GM18870 (cell line): ENCODE measurements at regions not wholly inside any gene's neighbourhood (a gene's known extent, or its start where the extent isn't known, plus 50 kb on each side); places are given as distances from the start of the nearest gene placed in this dataset.
A peak's percentile ranks its signal among the peaks of the same experiment; 100 is the strongest.
"Not testable (repeated sequence)": the region's sequence is repeated elsewhere in the genome, so short reads cannot be mapped to it uniquely, and the experiment has no call there.

Experiments
- ATAC-seq: cut with Tn5 transposase; IDR thresholded peaks from one replicate; pipeline ENCODE4 v1.9.1; 2021; ENCODE audit warnings: moderate library complexity; ENCODE audit not compliant: unreplicated experiment

DNA sequence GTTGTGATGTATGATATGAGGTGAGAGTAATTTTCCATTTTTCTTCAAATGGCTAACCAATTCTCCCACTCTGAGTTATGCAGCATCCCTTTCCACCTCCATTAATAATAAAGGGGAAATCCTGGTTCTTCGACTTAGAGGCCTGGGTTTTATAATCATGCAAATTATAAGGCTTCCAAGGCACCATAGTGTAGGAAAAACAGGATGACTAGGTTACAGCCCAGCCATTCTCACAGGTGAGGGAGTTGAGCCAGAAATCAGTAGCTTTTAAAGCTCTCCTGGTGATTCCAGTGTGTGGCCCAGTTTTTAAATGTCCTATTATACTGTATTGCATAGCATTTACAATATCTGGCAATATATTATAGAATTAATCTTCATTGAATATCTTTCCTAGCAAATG is 203.1 kb downstream of the ARHGEF9 start:
- no peak for ATAC-seq

DNA sequence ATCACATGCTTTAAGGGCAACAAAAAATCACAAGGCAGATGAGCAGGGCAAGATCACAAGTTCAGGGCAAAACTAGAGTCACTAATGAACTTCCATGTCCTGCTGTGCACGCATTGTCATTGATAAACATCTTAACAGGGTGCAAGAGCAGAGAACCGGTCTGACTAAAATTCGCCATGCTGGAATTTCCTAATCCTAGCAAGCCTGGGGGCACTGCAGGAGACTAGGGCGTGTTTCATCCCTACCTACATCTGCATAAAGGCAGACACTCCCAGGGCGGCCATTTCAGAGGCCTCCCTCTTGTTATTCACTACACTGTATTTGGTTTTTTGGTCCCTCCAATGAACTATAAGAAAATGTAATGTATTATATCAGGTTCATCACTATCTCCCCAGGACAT is 203.6 kb downstream of the ARHGEF9 start:
- ATAC-seq, result no peak

DNA sequence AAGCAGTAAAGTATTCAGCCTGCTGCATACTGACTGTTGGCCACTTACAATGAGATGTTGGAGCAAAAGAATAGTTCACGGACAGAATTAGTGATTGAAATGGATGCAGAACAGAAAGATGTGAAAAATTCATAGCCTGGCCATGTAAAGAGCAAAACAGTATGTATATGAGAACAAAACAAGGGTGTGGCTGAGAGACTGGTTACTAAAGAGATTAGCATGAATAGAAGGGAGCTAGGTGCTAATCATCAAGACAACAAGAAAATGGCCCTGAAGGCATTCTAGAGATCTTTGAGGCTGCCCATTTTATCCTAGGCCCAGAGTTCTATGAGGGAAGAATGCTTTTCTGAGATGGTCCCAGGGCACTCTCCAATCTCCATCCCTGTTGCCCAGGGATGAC is 208.5 kb downstream of the ARHGEF9 start:
- no peak for ATAC-seq

DNA sequence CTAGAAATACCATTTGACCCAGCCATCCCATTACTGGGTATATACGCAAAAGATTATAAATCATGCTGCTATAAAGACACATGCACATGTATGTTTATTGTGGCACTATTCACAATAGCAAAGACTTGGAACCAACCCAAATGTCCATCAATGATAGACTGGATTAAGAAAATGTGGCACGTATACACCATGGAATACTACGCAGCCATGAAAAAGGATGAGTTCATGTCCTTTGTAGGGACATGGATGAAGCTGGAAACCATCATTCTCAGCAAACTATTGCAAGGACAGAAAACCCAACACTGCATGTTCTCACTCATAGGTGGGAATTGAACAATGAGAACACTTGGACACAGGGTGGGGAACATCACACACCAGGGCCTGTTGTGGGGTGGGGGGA is 209.3 kb downstream of the ARHGEF9 start:
- ATAC-seq, result not testable (repeated sequence)

DNA sequence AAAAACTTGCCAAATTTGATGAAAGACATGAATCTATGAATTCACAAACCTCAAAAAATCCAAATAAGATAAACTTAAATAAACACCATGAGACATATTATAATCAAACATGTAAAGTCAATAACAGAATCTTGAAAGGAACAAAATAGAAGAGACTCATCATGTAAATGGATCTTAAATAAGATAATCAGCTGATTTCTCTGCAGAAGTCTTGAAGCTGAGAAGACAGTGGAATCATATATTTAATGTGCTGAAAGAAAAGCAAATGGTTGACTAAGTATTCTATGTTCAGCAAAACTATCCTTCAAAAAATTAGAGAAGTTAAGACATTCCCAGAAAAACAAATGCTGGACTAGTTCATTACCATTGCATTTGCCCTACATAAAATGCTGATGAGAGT is 215.7 kb upstream of the SPIN4 start:
- no peak for ATAC-seq

- ATAC-seq, result no peak
Observed at GRCh38 chrX:63561425-63561824, 210.3 kb upstream of the SPIN4 start.

DNA sequence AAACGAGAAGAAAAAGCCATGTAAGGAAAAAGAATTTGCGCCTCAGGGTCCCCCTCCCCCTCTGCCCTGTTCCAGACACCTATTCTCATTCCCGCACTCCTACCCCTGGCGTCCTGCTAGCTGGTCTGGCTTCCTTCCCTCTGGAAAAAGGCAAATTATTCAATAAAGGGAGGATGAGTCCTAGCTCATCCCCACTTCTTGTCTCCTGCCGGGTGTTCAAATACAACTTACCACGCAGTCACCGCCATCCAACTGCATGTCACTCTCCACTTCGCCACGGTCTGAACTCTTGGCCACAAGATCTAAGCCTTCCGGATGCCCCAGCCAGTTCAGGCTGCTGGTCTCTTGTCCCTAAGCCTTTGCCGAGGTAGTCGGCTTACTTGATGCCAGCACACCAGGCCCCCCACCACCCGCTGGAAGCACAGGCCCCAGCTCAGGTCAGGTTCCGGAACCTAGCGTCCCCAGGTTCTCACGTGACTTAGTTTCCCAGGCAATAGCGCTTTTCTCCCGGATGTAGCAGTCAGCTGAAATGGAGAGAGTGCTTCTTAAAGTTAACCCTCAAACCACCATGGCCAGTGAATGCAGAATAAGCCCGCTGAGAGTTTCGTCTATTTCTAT is 209.6 kb upstream of the SPIN4 start:
- ATAC-seq, result peak; percentile 99

DNA sequence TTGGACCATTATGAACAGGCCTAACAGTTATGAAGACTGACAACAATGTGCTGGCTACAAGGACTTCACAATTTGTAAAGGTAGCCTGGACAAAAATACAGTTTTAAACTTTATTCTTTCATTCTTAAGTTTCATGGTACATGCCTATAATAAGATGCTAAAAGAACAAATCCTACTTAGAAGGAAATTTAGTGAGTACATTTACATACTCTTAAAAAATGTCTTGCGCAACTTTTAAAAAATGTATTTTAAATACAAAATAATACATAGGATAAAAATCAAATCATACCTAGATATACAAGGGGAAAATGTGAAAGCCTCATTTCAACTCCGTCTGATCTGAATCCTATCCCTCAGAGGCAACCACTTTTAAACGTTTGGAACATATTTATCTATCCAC is 200.7 kb upstream of the SPIN4 start:
- no peak for ATAC-seq

- ATAC-seq, result no peak
Observed at GRCh38 chrX:63530654-63531053, 179.5 kb upstream of the SPIN4 start.

GRCh38 chrX:63529961-63530360 is 178.8 kb upstream of the SPIN4 start:
- ATAC-seq, result no peak

GRCh38 chrX:63526863-63527262 is 175.7 kb upstream of the SPIN4 start:
- no peak for ATAC-seq

DNA sequence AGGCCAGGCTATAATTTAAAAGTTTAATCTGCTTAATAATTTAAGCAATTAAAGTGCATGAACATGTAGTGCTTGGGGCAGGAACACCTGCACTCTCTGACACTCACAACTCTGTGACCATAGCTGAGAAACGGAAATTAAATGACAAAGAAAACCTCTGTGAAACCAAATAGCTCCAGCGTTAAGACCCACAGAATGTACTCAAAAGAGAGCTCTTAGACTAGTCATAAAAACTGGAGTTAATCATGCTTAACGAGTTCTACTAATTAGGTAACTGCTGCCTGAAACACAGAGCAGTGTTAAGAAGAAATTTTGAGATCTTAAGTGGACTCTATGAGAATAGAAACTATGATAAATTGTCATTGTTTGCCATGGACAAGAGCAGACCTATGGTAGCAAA is 174.4 kb upstream of the SPIN4 start:
- peak; percentile 92 for ATAC-seq

DNA sequence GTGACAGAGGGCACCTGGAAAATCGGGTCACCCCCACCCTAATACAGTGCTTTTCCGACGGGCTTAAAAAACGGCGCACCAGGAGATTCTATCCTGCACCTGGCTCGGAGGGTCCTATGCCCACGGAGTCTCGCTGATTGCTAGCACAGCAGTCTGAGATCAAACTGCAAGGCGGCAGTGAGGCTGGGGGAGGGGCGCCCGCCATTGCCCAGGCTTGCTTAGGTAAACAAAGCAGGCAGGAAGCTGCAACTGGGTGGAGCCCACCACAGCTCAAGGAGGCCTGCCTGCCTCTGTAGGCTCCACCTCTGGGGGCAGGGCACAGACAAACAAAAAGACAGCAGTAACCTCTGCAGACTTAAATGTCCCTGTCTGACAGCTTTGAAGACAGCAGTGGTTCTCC is 168.2 kb upstream of the SPIN4 start:
- ATAC-seq, result not testable (repeated sequence)

- ATAC-seq, result no peak
Observed at GRCh38 chrX:63514569-63515080, 163.5 kb upstream of the SPIN4 start.

DNA sequence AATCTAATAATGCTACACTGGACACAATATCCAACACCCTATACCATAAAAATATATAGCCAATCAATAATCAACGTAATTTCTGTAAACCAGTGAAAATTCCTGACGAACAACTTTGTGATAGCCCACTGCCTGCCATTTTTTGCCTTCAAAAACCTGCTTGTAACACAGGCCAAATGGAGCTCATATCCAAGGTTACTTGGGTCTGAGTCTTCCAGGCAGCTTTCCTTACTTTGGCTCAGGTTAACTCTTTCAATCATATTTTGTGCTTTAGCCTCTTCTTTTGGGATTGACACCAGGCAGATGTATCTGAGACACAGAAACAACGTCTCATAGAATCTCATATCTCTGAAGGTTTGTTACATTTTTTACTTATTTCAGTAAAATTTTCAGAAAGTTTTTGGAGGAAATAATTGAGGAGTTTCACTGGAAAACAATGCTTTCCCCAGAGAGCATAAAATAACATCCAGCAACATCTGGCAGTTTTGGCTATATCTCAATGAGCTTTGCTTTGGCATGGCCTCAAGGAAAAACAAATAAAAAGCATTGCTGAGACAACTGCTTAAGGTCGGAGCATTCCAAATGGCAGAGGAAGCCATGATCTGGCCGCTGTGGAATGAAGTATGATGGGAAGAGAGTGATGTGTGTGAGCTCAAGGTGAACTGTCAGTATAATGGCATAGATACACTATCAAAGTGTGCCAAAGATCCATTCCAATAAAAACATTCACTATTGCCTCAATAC is 162.9 kb upstream of the SPIN4 start:
- ATAC-seq, result no peak

DNA sequence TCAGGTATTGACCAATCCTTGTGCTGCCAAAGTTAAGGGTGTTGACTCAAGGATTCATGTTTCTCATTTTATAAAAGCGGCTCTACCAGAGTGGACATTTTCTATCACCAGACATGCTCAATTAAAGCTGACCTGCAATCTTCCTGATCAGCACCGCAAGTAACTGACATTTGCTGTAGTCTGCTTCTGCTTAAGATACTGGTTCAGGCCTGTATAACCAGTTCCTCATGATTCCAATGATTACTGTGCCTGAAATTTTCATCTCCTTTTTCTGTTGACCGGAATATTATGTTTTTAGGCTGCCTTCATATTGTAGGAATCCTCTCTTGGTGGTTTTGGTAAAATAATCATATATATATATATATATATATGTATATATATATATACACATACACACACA is 160.2 kb upstream of the SPIN4 start:
- ATAC-seq, result no peak

GRCh38 chrX:63508668-63509067 is 157.5 kb upstream of the SPIN4 start:
- ATAC-seq, result no peak

- ATAC-seq, result no peak
Observed at GRCh38 chrX:63506320-63506719, 155.2 kb upstream of the SPIN4 start.

DNA sequence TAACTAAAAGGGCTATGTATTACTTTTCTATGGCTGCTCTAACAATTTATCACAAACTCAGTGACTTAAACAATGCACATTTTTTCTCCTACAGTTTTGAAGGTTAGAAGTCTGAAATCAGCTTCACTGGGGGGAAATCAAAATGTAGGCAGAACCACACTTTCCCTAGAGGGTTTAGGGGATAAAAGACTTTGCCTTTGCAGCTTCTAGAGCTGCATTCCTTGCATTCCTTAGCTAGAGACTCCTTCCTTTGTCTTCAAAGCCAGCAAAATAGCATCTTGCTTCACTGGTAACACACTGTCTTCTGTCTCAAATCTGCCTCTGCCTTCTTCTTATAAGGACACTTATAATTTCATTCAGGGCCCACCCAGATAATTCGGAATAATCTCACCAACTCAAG is 152.4 kb upstream of the SPIN4 start:
- ATAC-seq, result no peak

DNA sequence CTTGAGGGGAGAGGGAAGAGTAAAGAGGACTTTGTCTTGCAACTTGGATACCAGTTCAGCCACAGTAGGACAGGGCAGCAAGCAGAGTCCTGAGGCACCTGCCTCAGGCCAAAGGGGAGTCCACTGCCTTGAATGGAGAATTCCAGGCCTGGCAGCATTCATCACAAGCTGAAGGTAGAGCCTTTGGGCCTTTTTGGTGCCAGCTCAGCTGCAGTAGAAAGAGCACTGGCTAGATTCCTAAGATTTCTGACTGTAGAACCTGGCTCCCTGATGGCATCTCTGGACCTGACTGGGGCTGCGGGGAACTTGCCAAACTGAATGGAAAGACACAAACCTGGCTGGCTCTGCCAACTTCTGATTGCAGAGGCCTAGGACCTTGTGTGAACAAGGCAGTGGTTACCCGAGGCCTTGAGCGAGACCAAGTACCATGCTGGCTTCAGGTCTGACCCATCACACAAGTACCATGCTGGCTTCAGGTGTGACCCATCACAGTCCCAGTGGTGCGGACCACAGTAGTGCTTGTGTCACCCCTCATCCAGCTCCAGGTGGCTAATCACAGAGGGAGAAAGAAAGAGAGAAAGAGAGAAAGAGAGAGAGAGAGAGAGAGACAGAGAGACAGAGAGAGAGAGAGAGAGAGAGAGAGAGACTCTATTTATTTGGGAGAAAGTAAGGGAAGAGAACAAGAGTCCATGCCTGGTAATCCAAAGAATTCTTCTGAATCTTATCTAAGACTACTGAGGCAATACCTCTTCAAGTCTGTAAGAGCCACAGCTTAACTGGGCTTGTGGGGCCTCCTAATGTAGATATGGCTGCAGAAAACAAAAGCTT is 137.6 kb upstream of the SPIN4 start:
- ATAC-seq, result no peak

GRCh38 chrX:63475200-63475599 is 124.1 kb upstream of the SPIN4 start:
- ATAC-seq, result no peak

DNA sequence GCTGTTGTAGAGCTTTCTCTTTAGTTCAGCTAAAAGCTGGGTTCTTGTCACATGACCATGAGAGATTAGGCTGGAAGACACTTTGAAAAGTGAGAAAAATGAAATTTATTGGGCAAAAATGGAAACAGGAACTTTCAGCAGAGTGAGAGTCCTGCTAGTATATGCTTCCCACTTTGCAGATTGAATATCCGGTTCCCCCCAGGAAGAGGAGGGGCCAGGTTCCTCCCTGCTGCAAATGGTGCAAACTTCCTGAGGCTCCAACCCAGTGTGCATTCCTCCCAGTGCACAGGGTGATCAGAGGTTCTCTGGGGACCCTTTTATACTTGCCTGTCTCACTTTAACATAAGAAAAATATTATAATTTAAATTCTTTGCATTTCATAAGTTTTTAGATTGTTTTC is 119.9 kb upstream of the SPIN4 start:
- no peak for ATAC-seq
